GM19463 (cell line): ENCODE measurements at regions not wholly inside any gene's neighbourhood (a gene's known extent, or its start where the extent isn't known, plus 50 kb on each side); places are given as distances from the start of the nearest gene placed in this dataset.
"Not testable (repeated sequence)": the region's sequence is repeated elsewhere in the genome, so short reads cannot be mapped to it uniquely, and the experiment has no call there.

ENCODE experiments used
- ATAC-seq: cut with Tn5 transposase; IDR thresholded peaks from one replicate; pipeline ENCODE4 v1.9.1; 2021; ENCODE audit warnings: mild to moderate bottlenecking, moderate library complexity; ENCODE audit not compliant: unreplicated experiment

DNA sequence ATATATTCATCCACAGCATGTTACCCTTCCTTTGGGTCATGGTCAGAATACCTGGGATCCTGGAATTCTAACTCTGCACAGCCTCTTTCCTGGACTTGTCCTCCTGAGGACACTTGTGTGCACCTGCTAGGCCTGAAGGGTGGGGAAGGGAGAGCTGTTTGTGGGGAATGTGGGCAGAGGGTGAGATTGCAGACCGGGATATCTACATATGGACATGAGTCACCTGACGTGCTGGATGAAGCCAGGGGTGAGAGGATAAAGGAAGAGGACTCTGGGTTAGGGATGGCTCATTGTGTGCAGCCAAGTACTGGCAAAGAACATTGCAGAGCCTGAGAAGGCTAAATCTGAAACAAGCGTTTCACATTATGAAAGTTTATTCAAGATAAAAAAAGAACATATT is 241.4 kb upstream of the RPS23 start:
- no peak for ATAC-seq

GRCh38 chr5:82517544-82518075 is 239.5 kb upstream of the RPS23 start:
- no peak for ATAC-seq

DNA sequence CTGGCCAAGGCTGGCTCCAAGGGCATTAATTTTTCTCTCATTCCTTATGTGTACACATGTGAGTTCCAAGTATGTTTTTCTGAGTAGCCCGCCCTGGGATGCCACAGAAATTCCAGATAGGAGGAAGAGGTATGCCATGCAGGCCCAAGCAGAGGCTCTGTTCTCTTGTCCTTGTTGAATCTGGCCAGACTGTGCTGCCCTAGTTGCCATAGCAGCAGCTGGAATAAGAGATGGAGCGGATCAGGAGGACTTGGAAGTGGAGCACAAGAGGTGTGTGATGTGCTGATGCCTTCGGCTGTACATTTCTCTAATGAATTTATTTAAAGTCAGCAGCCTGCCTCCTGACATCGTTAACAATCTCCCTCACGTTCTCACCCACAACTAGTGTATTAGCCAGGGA is 235.6 kb upstream of the RPS23 start:
- ATAC-seq, result no peak

DNA sequence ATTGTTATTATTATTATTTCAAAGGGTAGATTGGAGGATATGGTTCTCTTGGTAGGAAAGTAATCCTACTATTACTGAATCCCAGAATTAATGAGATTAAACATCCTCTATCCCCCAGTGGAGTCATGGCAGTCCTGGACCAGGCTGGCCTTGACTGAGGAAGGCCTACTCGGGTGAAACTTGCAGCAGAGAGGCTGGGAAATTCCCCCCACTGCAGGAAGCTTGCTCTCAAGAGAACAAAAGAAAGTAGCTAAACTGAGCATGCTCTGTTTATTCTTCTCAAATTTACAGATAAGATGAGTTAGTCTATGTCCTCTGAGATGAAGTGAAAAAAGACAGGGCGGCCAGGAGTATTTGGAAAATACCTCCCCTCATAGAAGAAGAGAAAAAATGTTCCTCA is 233.9 kb upstream of the RPS23 start:
- ATAC-seq, result peak; percentile 95

GRCh38 chr5:82511134-82511533 is 233.0 kb upstream of the RPS23 start:
- no peak for ATAC-seq

GRCh38 chr5:82509762-82510161 is 231.6 kb upstream of the RPS23 start:
- ATAC-seq, result no peak

DNA sequence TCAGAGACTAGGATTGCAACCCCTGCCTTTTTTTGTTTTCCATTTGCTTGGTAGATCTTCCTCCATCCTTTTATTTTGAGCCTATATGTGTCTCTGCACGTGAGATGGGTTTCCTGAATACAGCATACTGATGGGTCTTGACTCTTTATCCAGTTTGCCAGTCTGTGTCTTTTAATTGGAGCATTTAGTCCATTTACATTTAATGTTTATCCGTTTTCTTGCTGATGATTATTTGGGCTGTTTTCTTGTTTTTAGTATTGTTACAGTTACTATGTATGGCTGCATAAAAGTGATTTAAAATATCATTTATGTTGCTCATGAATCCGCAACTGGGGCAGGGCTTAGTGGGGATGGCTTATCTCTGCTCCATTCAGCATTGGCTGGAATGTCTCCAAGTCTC is 228.2 kb upstream of the RPS23 start:
- ATAC-seq, result not testable (repeated sequence)

DNA sequence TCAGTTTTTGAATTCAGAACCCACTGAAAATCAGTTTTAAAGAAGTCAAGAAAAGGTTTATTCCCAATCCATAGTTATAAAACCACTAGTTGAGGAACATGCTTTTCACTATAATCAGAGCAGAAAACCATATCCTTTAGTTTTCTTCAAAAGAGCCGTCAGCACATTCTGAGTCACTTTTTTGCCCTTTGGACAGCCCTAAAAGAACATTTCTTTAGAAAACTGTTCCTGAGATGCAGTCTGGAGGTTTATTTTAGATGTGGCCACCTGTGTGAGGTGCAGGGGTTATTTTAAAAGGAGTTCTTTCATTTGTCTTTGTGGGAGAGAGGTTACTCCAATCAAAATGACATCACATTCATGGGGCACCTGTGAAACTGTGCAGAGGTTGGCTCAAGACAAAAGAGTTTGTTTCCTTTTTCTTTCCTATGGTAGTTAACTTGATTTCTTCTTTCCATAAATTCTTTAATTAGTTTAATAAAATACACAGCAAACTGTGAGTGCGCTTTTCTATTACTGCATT is 221.6 kb upstream of the RPS23 start:
- no peak for ATAC-seq

- ATAC-seq, result no peak
Observed at GRCh38 chr5:82497242-82497641, 219.1 kb upstream of the RPS23 start.

GRCh38 chr5:82494942-82495341 is 216.8 kb upstream of the RPS23 start:
- no peak for ATAC-seq

GRCh38 chr5:82493221-82493620 is 215.1 kb upstream of the RPS23 start:
- ATAC-seq, result no peak

GRCh38 chr5:82491397-82491796 is 213.2 kb upstream of the RPS23 start:
- ATAC-seq, result no peak

GRCh38 chr5:82489683-82490082 is 211.5 kb upstream of the RPS23 start:
- no peak for ATAC-seq

DNA sequence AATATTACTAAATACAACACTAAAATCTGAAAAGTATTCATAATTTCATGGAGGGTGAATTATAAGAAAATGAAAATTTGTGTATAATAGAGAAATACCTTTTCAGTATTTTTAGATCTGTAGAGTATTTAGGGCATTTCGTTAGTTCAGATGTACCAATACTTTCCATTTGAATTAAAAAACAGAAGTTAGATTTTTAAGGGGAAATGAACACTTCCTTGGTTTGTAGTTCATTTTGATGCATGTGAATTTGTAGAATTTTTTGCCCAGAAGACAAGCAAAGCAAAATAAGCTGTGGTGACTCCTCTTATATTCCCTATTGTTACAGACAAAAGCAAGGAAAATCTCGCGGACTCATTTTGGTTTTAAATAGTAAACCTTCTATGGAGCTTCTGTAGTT is 209.0 kb upstream of the RPS23 start:
- no peak for ATAC-seq

GRCh38 chr5:82480331-82480730 is 202.2 kb upstream of the RPS23 start:
- no peak for ATAC-seq

DNA sequence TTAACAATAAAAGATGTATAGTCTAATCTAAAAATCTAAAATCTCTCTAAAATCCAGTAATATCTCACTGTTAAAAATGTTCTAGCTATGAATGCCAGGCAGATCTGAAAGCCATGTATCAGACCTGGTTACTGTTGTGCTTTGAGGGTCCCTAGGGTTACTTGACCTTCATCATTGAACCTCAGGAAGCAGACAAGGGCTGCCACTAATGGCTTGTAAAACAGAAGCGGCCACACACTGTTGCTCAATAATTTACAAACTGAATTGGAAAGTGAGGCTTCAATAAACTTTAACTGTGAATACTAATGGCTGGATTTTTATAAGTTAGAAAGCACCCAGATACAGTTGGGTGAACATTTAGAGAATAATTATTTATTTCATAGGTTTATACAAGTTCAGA is 198.0 kb upstream of the RPS23 start:
- ATAC-seq, result no peak

DNA sequence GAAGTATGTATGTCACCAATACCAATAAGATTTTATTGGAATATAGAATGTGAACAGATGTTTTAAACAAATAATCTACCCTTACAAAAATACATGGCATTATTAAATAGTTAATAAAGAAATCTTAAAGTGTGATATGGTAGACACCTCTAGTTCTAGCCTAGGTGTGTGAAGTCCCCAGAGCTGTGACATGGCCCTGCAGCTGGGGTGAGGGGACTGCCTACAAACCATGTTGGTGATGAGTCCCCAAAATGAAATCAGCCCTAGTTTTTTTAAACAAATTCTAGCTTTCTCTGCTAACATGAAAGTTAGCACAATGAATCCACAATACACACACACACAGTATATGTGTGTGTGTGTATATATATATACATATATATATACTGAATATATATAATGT is 195.1 kb upstream of the RPS23 start:
- ATAC-seq, result no peak

GRCh38 chr5:82470185-82470994 is 192.2 kb upstream of the RPS23 start:
- ATAC-seq, result no peak

DNA sequence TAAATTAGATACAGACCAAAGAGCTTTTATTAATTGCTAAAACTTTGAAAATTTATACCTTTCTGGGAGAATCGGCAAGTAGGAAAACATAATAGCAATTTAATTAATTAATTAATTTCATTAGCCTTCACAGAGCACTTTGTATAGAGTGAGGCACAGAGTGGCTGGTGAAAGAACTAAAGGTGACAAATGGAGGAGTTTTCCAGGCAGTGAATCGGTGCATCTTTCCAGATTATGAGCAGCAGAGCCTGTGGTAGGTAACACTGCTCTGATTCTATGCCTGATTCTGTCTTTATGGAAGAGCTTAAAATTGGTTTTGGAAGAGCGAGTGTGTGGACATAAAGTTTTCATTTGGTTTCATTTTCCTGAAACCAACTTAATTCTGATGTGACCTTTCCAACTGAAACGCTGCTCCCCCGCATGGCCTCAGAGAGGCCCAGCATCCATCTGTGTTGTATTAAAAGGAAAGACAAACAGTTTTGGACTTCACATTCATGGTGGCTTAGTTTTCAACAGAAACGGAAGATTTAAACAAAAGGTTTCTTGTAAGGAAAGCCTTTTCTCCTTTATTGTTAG is 188.9 kb upstream of the RPS23 start:
- no peak for ATAC-seq

DNA sequence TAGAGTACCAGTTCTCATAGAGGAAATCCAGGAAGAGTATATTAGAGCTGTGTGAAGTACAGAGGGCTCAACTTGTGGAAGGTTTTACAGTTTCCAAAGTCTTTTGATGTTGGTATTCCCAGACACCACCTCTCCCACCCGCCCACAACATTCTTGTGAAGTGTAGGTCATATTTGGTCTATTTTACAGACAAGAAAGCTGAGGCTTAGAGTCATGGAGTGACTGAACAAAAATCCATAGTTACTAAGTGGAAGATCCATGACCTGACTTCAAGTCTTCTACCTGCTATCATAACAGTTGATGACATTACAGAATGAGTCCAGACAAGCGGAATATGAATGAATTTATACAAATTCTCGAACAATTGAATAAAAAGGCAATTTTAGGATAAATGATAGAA is 187.1 kb upstream of the RPS23 start:
- no peak for ATAC-seq

DNA sequence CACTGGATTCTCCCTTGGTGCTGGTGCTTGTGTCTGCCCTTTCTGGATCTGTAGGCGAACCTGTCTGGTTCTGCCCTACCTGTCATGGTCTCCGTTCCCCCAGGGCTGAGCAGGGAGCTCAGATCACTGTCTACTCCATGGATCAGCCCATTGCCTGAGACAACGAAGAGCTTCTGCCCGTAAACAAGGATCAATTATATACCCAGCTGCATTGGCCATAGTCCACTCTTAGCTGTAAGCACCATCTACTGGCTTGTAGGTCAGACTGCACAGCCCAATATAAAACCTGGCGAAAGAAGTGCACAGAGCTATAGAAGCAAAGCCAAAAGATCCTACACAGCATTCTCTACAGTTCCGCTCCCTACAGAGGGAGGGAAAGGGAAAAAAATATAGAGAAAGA is 181.5 kb upstream of the RPS23 start:
- ATAC-seq, result no peak

GRCh38 chr5:82455317-82455716 is 177.2 kb upstream of the RPS23 start:
- ATAC-seq, result not testable (repeated sequence)
